ENCODE measurements at regions not wholly inside any gene's neighbourhood (a gene's known extent, or its start where the extent isn't known, plus 50 kb on each side); places are given as distances from the start of the nearest gene placed in this dataset.
A peak's percentile ranks its signal among the peaks of the same experiment; 100 is the strongest.

DNA sequence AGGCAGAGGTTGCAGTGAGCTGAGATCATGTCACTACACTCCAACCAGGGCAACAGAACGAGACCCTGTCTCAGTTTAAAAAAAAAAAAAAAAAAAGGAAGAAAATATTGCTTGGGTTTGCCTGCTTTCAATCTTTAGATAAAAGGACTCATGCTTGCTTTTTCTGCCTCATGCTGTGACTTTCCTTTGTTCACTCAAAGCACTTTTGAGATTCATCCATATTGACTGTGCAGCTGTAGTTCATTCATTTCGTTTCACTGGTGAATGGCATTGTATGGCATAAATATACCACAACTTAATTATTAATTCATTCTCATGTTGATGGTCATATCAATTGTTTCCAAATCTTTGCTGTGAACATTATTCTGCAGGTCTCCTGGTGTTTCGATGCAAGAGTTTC lies 97.6 kb upstream of the NFE2L3 start:
- TF ChIP-seq, protein P1, sequence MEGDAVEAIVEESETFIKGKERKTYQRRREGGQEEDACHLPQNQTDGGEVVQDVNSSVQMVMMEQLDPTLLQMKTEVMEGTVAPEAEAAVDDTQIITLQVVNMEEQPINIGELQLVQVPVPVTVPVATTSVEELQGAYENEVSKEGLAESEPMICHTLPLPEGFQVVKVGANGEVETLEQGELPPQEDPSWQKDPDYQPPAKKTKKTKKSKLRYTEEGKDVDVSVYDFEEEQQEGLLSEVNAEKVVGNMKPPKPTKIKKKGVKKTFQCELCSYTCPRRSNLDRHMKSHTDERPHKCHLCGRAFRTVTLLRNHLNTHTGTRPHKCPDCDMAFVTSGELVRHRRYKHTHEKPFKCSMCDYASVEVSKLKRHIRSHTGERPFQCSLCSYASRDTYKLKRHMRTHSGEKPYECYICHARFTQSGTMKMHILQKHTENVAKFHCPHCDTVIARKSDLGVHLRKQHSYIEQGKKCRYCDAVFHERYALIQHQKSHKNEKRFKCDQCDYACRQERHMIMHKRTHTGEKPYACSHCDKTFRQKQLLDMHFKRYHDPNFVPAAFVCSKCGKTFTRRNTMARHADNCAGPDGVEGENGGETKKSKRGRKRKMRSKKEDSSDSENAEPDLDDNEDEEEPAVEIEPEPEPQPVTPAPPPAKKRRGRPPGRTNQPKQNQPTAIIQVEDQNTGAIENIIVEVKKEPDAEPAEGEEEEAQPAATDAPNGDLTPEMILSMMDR (IDR thresholded peaks at IDR 0.05) = no peak
- no peak overlapping the region for H3K4me3 ChIP-seq
- intact Hi-C loops (cut with DNase I, micrococcal nuclease) = no loop called here
- ATAC-seq (no peak), DNase-seq (no peak)
- H3K36me3 ChIP-seq (ENCODE audit: low read depth) = no peaks in the 10 kb centered on the region
- no peaks in the 10 kb centered on the region for H3K9me3 ChIP-seq
- H3K4me1 ChIP-seq (ENCODE audit: low read depth) = no peaks in the 10 kb centered on the region

DNA sequence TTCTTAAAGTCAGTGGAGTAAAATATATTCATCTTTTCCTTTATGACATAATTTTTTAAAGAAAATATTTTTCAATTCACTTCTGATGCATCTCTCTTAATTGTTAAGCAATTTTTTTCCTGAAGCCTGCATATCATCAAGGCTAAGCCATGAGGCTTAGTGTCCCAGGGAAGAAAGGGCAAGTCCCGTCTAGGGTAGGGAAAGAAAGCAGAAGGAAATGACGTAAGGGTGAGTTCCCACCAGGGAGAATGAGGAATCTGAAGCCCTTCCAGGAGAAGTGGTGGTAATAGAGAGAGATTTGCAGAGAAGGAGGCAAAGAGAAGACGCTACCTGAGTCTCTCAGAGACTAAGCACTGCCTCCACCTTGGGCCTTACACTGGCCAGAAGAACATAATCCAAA lies 96.8 kb upstream of the NFE2L3 start:
- Histone ChIP-seq H3K4me3 (no peak overlapping the region), H3K9me3 (no peaks in the 10 kb centered on the region), H3K4me1 (ENCODE audit: low read depth) (no peaks in the 10 kb centered on the region), H3K36me3 (ENCODE audit: low read depth) (no peaks in the 10 kb centered on the region)
- DNase-seq = no peak
- no peak for ATAC-seq
- intact Hi-C loops (cut with DNase I, micrococcal nuclease) = no loop called here
- TF ChIP-seq, protein P1 (IDR thresholded peaks at IDR 0.05) = no peak

DNA sequence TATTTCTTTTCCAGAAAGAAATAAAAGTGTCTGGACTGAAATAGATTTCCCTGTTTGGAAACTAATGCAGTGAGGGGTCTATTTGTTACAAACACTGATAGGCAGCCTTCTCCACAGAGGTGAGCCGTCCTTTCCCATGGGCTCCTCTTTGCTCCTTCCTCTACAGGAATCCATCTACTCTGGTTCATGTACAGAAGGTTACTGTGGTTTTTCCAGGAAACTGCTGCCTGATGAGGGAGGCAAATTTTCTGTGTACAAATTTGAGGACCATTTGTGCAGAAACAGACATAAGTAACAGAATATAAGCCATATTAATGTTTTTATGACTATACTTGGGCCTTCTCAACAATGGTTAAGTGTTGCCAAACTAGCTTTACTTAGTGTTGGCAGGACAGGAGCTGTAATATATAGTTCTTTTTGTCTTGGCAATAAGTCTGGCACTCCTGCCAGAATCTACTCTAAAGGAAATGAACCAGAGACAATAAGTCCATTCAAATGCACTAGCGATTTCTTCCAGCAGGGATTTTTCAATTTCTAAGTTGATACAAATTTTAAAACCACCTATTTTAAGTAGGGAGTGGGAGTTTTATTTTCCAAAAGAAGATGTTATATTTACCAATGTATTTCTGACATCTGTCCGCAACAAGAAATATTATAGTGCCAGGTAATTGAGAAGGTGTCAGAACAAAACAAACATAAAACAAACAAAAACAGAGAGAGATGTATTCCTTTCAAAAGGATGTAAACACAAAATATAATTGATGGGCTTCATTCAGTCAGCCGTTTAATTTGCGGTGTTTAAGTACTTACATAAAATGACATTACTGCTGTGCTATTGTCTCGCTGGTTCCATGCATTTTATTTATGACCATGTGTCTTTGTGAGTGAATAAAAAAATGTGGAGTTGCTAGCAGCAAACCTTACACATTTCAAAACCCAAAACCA lies 91.0 kb upstream of the NFE2L3 start:
- DNase-seq = no peak
- intact Hi-C loops (cut with DNase I, micrococcal nuclease) = loop anchor here in 1 of 2 donors (10.0 kb wide), 1 partner anchor 156 kb away; no protein-coding TSS in a partner anchor

DNA sequence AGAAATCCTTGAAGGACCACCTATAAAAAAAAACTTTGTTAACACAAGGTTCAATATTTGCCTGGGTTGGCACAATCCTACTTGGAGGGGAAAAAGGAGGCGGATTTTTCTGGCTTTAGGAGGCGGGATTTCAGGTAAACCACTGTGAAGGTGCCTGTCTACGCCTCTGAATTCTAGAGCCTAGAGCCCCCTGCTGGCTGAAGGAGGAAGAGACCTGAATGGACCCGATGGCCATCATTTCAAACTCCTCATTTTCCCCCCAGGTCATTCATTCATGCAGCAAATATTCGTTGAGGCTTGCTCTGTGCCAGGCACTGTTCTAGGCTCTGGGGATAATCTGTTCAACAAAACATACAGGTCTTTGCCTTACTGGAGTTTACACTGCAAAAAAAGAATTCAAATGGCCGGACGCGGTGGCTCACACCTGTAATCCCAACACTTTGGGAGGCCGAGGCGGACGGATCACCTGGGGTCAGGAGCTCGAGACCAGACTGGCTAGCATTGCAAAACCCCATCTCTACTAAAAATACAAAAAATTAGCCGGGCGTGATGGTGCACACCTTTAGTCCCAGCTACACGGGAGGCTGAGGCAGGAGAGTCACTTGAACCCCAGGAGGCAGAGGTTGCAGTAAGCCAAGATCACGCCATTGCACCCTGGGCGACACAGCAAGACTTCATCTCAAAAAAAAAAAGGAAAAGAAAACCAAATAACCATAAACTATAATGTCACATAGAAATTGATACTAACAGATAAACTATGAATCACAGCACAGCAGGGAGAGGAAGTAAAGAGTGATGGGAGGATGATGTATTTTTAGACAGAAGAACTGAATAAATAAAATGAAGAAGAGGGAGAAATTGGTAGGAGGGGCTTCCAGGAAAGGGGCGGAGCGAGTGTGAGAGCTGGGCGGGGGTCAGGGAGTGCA lies 90.1 kb upstream of the NFE2L3 start:
- intact Hi-C loops (cut with DNase I, micrococcal nuclease) = loop anchor here (2.0 to 10.0 kb wide), 2 partner anchors 157 to 169 kb away; no protein-coding TSS in a partner anchor
- ATAC-seq = peak; percentile 94
- H3K9me3 ChIP-seq = no peaks in the 10 kb centered on the region
- no peak overlapping the region for H3K4me3 ChIP-seq
- H3K36me3 ChIP-seq (ENCODE audit: low read depth) = no peaks in the 10 kb centered on the region
- H3K4me1 ChIP-seq (ENCODE audit: low read depth) = no peaks in the 10 kb centered on the region
- TF ChIP-seq, protein P1 (IDR thresholded peaks at IDR 0.05) = peak; percentile 62
- DNase-seq = peak in 2 of 3 donors; percentile 75 to 93

More for the DNA sequence above, 91.0 kb upstream of the NFE2L3 start:
- no peaks in the 10 kb centered on the region for H3K4me1 ChIP-seq (ENCODE audit: low read depth)
- TF ChIP-seq, protein P1 (IDR thresholded peaks at IDR 0.05) = no peak
- H3K4me3 ChIP-seq = no peak overlapping the region
- H3K36me3 ChIP-seq (ENCODE audit: low read depth) = no peaks in the 10 kb centered on the region
- ATAC-seq = peak; percentile 64
- no peaks in the 10 kb centered on the region for H3K9me3 ChIP-seq

DNA sequence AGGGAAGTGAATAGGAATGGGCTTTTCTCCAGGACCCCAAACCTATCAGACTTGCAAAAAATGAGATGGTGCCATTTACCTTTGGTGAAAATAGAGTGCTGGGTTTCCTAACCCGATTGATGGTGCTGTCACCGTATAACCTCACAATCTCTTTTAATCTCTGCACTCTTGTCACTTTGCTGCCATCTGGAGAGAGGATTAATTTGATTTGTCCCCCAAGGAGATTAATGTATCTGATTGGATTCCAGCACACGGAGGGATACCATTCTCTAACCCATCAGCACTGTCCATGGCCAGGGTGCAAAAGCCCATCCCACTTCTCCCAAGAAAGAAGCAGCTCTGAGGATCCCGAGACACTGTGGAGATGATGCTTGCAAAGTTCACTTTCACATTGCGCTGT lies 86.3 kb upstream of the NFE2L3 start:
- Histone ChIP-seq H3K4me1 (ENCODE audit: low read depth) (no peaks in the 10 kb centered on the region), H3K9me3 (no peaks in the 10 kb centered on the region), H3K36me3 (ENCODE audit: low read depth) (no peaks in the 10 kb centered on the region), H3K4me3 (no peak overlapping the region)
- intact Hi-C loops (cut with DNase I, micrococcal nuclease) = loop anchor here in 1 of 2 donors (10.0 kb wide), 1 partner anchor 161 kb away; no protein-coding TSS in a partner anchor
- TF ChIP-seq, protein P1 (IDR thresholded peaks at IDR 0.05) = no peak
- no peak for ATAC-seq
- DNase-seq = no peak
